K562 (cell line): ENCODE measurements at regions not wholly inside any gene's neighbourhood (a gene's known extent, or its start where the extent isn't known, plus 50 kb on each side); places are given as distances from the start of the nearest gene placed in this dataset.

Experiments
- TF ChIP-seq, protein P1 (sequence below), 2 experiments: fragments of 450-650 bp; formaldehyde crosslinking in 1 of 2; IDR thresholded peaks; 2 replicates each; pipeline versions ENCODE4 v1.4.0 to v1.6.1; 2014 to 2020; ENCODE audit warnings: mild to moderate bottlenecking in 2 of 2, borderline replicate concordance in 1 of 2, low read depth in 1 of 2

DNA sequence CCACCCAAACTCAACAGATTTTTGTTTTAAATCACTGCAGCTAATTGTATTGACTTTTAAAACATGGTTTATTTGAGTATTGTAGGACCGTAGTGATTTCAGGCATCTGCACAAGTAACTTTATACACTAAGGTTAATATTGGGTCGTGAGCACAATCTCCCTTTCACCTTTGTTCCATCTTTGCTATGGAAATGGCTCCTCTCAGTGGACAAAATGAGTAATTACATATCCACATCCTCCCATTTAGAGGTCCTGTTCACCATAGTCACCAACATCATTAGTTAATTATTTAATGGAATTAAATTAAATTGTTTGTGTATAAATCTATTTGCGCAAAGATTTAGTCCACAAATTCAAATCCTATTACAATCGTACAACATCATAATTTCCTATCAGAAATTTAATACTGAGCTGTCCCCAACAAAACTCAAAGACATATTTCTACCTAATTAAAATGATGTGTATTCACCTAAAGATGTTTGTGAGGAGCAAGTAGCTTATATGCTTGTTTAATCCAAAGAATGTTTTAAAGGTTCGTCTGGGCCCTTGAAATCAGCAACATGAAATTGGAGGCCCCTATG is 173.0 kb upstream of the DAPK1 start (continued):
- TF ChIP-seq, protein P1, sequence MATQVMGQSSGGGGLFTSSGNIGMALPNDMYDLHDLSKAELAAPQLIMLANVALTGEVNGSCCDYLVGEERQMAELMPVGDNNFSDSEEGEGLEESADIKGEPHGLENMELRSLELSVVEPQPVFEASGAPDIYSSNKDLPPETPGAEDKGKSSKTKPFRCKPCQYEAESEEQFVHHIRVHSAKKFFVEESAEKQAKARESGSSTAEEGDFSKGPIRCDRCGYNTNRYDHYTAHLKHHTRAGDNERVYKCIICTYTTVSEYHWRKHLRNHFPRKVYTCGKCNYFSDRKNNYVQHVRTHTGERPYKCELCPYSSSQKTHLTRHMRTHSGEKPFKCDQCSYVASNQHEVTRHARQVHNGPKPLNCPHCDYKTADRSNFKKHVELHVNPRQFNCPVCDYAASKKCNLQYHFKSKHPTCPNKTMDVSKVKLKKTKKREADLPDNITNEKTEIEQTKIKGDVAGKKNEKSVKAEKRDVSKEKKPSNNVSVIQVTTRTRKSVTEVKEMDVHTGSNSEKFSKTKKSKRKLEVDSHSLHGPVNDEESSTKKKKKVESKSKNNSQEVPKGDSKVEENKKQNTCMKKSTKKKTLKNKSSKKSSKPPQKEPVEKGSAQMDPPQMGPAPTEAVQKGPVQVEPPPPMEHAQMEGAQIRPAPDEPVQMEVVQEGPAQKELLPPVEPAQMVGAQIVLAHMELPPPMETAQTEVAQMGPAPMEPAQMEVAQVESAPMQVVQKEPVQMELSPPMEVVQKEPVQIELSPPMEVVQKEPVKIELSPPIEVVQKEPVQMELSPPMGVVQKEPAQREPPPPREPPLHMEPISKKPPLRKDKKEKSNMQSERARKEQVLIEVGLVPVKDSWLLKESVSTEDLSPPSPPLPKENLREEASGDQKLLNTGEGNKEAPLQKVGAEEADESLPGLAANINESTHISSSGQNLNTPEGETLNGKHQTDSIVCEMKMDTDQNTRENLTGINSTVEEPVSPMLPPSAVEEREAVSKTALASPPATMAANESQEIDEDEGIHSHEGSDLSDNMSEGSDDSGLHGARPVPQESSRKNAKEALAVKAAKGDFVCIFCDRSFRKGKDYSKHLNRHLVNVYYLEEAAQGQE (IDR thresholded peaks at IDR 0.05; ENCODE audit: borderline replicate concordance): peak; percentile 70; the same call in 1 of the 2 replicates
- TF ChIP-seq, protein P1 (CRISPR knock-in tag; IDR thresholded peaks at IDR 0.05; ENCODE audit: low read depth): no peak
